ENCODE measurements at regions not wholly inside any gene's neighbourhood (a gene's known extent, or its start where the extent isn't known, plus 50 kb on each side); places are given as distances from the start of the nearest gene placed in this dataset.

DNA sequence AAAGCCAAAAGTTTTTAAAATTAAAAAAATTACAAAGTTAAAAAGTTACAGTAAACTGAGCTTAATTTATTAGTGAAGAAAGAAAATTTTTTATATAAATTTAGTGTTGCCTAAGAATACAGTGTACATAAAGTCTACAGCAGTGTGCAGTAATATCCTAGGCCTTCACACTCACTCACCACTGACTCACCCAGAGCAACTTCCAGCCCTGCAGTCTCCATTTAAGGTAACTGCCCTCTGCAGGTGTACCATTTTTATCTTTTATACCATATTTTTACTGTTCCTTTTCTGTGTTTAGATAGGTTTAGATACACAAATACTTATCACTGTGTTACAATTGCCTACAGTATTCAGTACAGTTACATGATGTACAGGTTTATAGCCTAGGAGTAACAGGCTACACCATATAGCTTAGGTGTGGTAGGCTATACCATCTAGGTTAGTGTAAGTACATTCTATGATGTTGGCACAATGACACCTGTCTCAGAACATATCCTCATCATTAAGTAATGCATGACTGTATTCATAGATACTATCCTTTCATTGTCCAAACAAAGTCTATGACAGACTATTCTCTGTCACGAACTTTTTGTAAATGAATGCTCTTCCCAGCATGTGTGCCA lies 78.6 kb upstream of the PBX1 start:
- intact Hi-C loops (cut with micrococcal nuclease), result no loop called here

DNA sequence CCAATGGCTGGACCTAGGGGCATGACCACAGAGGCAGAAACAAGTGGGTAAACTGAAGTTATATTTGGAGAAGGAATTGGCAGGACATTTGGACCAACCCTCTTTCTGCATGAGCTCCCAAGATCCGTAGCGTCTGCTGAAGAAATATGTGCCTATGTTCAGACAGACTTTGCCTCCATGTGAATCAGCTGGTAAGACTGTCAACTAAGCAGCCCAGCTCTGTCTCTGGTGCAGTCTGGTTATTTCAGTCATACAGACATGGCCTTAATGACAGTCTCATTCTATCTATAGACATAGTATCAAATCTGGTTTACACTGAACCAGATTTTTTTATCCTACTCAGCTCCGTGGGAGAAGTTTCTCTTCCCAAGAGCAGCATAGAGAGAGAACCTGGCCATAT lies 63.1 kb upstream of the PBX1 start:
- intact Hi-C loops (cut with micrococcal nuclease), result no loop called here

DNA sequence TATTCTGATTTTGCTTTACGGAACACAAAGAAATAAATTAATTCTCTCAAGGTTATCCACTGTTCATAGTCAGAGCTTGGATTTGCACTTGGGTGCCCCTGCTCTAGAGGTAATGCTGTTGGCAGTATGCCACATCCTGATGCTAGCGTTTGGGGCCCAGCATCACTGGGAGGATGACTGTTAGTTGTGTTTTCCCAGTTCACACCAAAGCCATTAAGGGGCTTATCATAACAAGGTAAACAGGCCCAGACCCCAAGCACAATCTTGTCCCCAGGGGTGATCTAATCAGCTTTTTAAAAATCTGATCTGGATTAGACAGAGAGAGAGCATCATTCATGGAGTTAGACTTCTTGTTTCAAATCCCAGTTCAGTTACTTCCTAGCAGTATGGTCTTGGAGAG lies 60.2 kb upstream of the PBX1 start:
- intact Hi-C loops (cut with micrococcal nuclease), result no loop called here

DNA sequence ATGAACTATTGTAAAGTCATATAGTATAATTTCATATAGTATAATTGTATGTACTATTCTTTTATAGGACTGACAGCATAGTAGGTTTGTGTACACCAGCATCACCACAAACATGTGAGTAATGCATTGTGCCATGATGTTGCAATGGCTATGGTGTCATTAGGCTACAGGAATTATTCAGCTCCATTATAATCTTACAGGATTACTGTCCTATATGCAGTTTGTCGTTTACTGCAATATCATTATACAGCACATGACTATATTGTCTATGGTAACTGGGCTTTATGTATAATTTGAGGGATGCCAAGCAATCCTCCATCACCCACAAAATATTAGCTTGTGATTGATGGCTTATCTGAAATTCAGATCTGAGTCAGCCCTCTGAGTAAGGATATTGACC lies 54.2 kb upstream of the PBX1 start:
- intact Hi-C loops (cut with micrococcal nuclease), result no loop called here
